Esophagus squamous epithelium (tissue), 5 donors: ENCODE measurements at regions not wholly inside any gene's neighbourhood (a gene's known extent, or its start where the extent isn't known, plus 50 kb on each side); places are given as distances from the start of the nearest gene placed in this dataset.
A peak's percentile ranks its signal among the peaks of the same experiment; 100 is the strongest.

Experiments used
- DNase-seq: peaks from one replicate; lab custom pipeline; 2025; lab: John Stamatoyannopoulos, UW
- H3K27ac ChIP-seq, 4 donors: fragments of 200-600 bp; sonication (generic); one replicate each; pipeline ENCODE4 v1.5.1; 2016 to 2019; ENCODE audit warnings: mild to moderate bottlenecking in 1 of 4
- H3K27me3 ChIP-seq, 4 donors: fragments of 200-600 bp; sonication (generic); 1 replicate in 3 of 4; 2 replicates in 1 of 4; pipeline versions ENCODE4 v1.5.1 to v1.6.0; 2017 to 2021; ENCODE audit warnings: antibody characterized with exemption in 1 of 4
- H3K36me3 ChIP-seq, 3 donors: fragments of 200-600 bp; sonication (generic); one replicate each; pipeline ENCODE4 v1.5.1; 2016 to 2019
- H3K4me1 ChIP-seq, 3 donors: fragments of 200-600 bp; sonication (generic); one replicate each; pipeline ENCODE4 v1.5.1; 2017 to 2019
- H3K4me3 ChIP-seq, 4 donors: fragments of 200-600 bp; sonication (generic); 1 replicate in 3 of 4; 2 replicates in 1 of 4; pipeline ENCODE4 v1.5.1; 2016 to 2019; ENCODE audit warnings: mild to moderate bottlenecking in 2 of 4, moderate library complexity in 1 of 4
- H3K9me3 ChIP-seq, 3 donors: fragments of 200-600 bp; sonication (generic); one replicate each; pipeline ENCODE4 v1.5.1; 2016 to 2019
- POLR2A ChIP-seq, 4 donors: fragments of 450-650 bp; IDR thresholded peaks; one replicate each; pipeline ENCODE4 v1.6.1; 2017; ENCODE audit warnings: antibody characterized with exemption in 4 of 4, mild to moderate bottlenecking in 4 of 4, moderate library complexity in 3 of 4
- WGBS, 2 donors: methylation state at CpG; one replicate each; pipeline ENCODE4 v1.1.5; 2018; 5-methylcytosine and 5-hydroxymethylcytosine counted together
- intact Hi-C: fragments of 100-400 bp; cut with DNase I; formaldehyde crosslinking; loops from one replicate; pipeline ENCODE4 v1.15.0; 2022
- TF ChIP-seq, protein P1 (sequence below), 6 experiments: fragments of 450-650 bp in 4 of 6; fragments of 200-600 bp in 2 of 6; sonication (generic) in 2 of 6; IDR thresholded peaks; one replicate each; pipeline ENCODE4 v1.5.1; 2016 to 2019; ENCODE audit warnings: antibody characterized with exemption in 6 of 6, mild to moderate bottlenecking in 4 of 6, moderate library complexity in 4 of 6
- donor health status: DM: yes; HTN: yes; CAD: no.

GRCh38 chr15:69713726-69714559 lies 261.3 kb downstream of the RPLP1 start:
- Histone ChIP-seq H3K9me3 (peaks cover 0 to 2% (median 2%) of the 10 kb centered on the region in 3 donors), H3K4me3 (no peak overlapping the region), H3K27me3 (peaks cover 0 to 28% (median 0%) of the 10 kb centered on the region in 4 donors), H3K4me1 (peaks cover 0 to 15% (median 6%) of the 10 kb centered on the region in 3 donors), H3K36me3 (no peaks in the 10 kb centered on the region), H3K27ac (no peak overlapping the region)
- TF ChIP-seq, protein P1, sequence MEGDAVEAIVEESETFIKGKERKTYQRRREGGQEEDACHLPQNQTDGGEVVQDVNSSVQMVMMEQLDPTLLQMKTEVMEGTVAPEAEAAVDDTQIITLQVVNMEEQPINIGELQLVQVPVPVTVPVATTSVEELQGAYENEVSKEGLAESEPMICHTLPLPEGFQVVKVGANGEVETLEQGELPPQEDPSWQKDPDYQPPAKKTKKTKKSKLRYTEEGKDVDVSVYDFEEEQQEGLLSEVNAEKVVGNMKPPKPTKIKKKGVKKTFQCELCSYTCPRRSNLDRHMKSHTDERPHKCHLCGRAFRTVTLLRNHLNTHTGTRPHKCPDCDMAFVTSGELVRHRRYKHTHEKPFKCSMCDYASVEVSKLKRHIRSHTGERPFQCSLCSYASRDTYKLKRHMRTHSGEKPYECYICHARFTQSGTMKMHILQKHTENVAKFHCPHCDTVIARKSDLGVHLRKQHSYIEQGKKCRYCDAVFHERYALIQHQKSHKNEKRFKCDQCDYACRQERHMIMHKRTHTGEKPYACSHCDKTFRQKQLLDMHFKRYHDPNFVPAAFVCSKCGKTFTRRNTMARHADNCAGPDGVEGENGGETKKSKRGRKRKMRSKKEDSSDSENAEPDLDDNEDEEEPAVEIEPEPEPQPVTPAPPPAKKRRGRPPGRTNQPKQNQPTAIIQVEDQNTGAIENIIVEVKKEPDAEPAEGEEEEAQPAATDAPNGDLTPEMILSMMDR (IDR thresholded peaks at IDR 0.05): no peak
- no peak for TF ChIP-seq POLR2A (IDR thresholded peaks at IDR 0.05)
- intact Hi-C loops: no loop called here
- no peak for DNase-seq
- 57 to 66% methylated on average over 9 of the region's 9 CpGs for WGBS, 2 donors

GRCh38 chr15:69715210-69715609 lies 262.6 kb downstream of the RPLP1 start:
- no peak for TF ChIP-seq POLR2A (IDR thresholded peaks at IDR 0.05)
- TF ChIP-seq, protein P1 (IDR thresholded peaks at IDR 0.05): no peak
- intact Hi-C loops: no loop called here
- WGBS, 2 donors: 85 to 100% methylated on average over 2 of the region's 2 CpGs

GRCh38 chr15:69718436-69718835 lies 265.8 kb downstream of the RPLP1 start:
- TF ChIP-seq, protein P1 (IDR thresholded peaks at IDR 0.05): no peak
- TF ChIP-seq POLR2A (IDR thresholded peaks at IDR 0.05): no peak
- no peak overlapping the region for H3K4me3 ChIP-seq
- no peak overlapping the region for H3K27ac ChIP-seq
- H3K9me3 ChIP-seq: no peaks in the 10 kb centered on the region
- DNase-seq: no peak
- H3K4me1 ChIP-seq: peaks cover 0 to 27% (median 6%) of the 10 kb centered on the region in 3 donors
- H3K27me3 ChIP-seq: peaks cover 0 to 40% (median 0%) of the 10 kb centered on the region in 4 donors
- no peaks in the 10 kb centered on the region for H3K36me3 ChIP-seq
- intact Hi-C loops: no loop called here
- WGBS, 2 donors: 76 to 82% methylated on average over 2 of the region's 2 CpGs

More at GRCh38 chr15:69715210-69715609, 262.6 kb downstream of the RPLP1 start:
- Histone ChIP-seq H3K36me3 (no peaks in the 10 kb centered on the region), H3K9me3 (no peaks in the 10 kb centered on the region), H3K27me3 (peaks cover 0 to 35% (median 0%) of the 10 kb centered on the region in 4 donors), H3K4me1 (peaks cover 0 to 19% (median 6%) of the 10 kb centered on the region in 3 donors), H3K27ac (no peak overlapping the region), H3K4me3 (no peak overlapping the region)
- no peak for DNase-seq

DNA sequence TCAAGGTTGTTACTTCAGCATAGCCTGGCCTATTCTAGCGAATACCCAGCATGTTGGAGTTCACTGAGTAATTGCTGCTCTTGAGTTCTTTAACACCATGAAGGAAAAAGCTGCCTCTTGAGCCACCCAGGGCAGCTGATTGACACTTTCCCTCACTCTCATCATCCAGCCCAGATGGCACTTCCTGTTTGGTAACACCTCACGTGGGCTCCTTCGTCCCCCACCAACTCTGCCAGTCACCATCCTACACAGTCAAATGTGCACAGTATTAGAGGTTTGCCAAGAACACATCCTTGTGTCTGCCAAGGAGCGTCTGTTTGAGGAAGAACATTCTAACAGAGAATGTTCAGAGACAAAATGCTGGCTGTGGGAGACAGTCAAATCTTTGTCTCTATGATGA lies 266.3 kb downstream of the RPLP1 start:
- peak overlapping the region in 1 of 4 donors; percentile 54 for H3K27ac ChIP-seq
- peaks cover 0 to 22% (median 6%) of the 10 kb centered on the region in 3 donors for H3K4me1 ChIP-seq
- H3K36me3 ChIP-seq: no peaks in the 10 kb centered on the region
- intact Hi-C loops: no loop called here
- H3K4me3 ChIP-seq: no peak overlapping the region
- TF ChIP-seq POLR2A (IDR thresholded peaks at IDR 0.05): no peak
- TF ChIP-seq, protein P1 (IDR thresholded peaks at IDR 0.05): no peak
- DNase-seq: no peak
- no peaks in the 10 kb centered on the region for H3K9me3 ChIP-seq
- 52 to 57% methylated on average over 4 of the region's 4 CpGs for WGBS, 2 donors
- peaks cover 0 to 42% (median 0%) of the 10 kb centered on the region in 4 donors for H3K27me3 ChIP-seq
